ENCODE measurements at regions not wholly inside any gene's neighbourhood (a gene's known extent, or its start where the extent isn't known, plus 50 kb on each side); places are given as distances from the start of the nearest gene placed in this dataset.

GRCh38 chr2:550860-551567, 126.2 kb downstream of the TMEM18 start:
- DNase-seq, result no peak

- DNase-seq, result no peak
These were observed 131.2 kb downstream of the TMEM18 start for GRCh38 chr2:545711-546650.

- DNase-seq, result no peak
These were observed 132.0 kb downstream of the TMEM18 start for GRCh38 chr2:545228-545627.

GRCh38 chr2:538646-539045, 138.6 kb downstream of the TMEM18 start:
- DNase-seq, result no peak

- DNase-seq, result no peak
These were observed 142.0 kb downstream of the TMEM18 start for GRCh38 chr2:535222-535621.

GRCh38 chr2:529852-530251, 147.4 kb downstream of the TMEM18 start:
- no peak for DNase-seq

- DNase-seq, result no peak
These were observed 147.8 kb downstream of the TMEM18 start for GRCh38 chr2:529424-529823.

GRCh38 chr2:527581-527980, 149.6 kb downstream of the TMEM18 start:
- DNase-seq, result no peak

- DNase-seq, result no peak
These were observed 150.3 kb downstream of the TMEM18 start for GRCh38 chr2:526918-527317.

GRCh38 chr2:525611-526010, 151.6 kb downstream of the TMEM18 start:
- DNase-seq, result no peak

- DNase-seq, result no peak
These were observed 152.2 kb downstream of the TMEM18 start for GRCh38 chr2:525021-525420.

- no peak for DNase-seq
These were observed 152.8 kb downstream of the TMEM18 start for GRCh38 chr2:524442-524841.

GRCh38 chr2:523698-524270, 153.4 kb downstream of the TMEM18 start:
- no peak for DNase-seq

- DNase-seq, result no peak
These were observed 154.4 kb downstream of the TMEM18 start for GRCh38 chr2:522776-523175.

- no peak for DNase-seq
These were observed 155.2 kb downstream of the TMEM18 start for GRCh38 chr2:521853-522530.

GRCh38 chr2:520663-521340, 156.4 kb downstream of the TMEM18 start:
- DNase-seq, result no peak

GRCh38 chr2:516944-517343, 160.3 kb downstream of the TMEM18 start:
- no peak for DNase-seq

GRCh38 chr2:516131-516530, 161.1 kb downstream of the TMEM18 start:
- no peak for DNase-seq

GRCh38 chr2:515441-516127, 161.6 kb downstream of the TMEM18 start:
- no peak for DNase-seq

- no peak for DNase-seq
These were observed 163.1 kb downstream of the TMEM18 start for GRCh38 chr2:513981-514706.

- no peak for DNase-seq
These were observed 166.4 kb downstream of the TMEM18 start for GRCh38 chr2:510839-511238.

Data from activated naive CD4-positive, alpha-beta T cell (primary cell).